Fibroblast of the aortic adventitia (primary cell): ENCODE measurements at regions not wholly inside any gene's neighbourhood (a gene's known extent, or its start where the extent isn't known, plus 50 kb on each side); places are given as distances from the start of the nearest gene placed in this dataset.

Experiments
- DNase-seq: peaks from one replicate; pipeline ENCODE4 v3.0.0-alpha.2; 2010; ENCODE audit warnings: low read depth
- H3K4me3 ChIP-seq: 2 replicates; pipeline ENCODE4 v1.5.1; 2011; ENCODE audit warnings: low read depth, mild to moderate bottlenecking, control low read depth, low read length, moderate library complexity
- CTCF ChIP-seq: IDR thresholded peaks from 2 replicates; pipeline ENCODE4 v1.5.1; 2011; ENCODE audit warnings: mild to moderate bottlenecking, low read length, control low read depth, inconsistent platforms; ENCODE audit not compliant: insufficient read depth

GRCh38 chr11:114915871-114916805 lies 237.8 kb downstream of the NXPE2 start:
- no peak for DNase-seq
- no peak overlapping the region for H3K4me3 ChIP-seq
- no peak for TF ChIP-seq CTCF

DNA sequence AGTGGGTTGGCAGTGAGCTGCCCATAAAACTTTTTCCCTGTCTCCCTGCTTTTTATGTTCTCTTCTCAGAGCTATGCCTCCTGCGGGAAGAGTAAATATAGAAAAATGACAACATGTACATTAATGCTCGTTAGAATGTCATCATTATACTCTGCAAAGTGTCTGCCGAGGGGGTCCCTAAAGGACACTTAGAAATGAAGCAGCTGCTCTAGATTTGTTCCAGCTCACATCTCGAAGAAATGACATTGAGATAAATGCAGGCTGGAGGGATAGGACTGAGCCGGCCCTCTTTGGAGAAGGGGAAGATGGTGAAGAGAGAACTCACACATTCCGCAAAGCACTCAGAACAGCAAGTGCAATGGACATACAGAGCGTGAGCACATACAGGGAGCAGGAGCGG lies 240.0 kb downstream of the NXPE2 start:
- no peak for TF ChIP-seq CTCF
- H3K4me3 ChIP-seq, result no peak overlapping the region
- no peak for DNase-seq

DNA sequence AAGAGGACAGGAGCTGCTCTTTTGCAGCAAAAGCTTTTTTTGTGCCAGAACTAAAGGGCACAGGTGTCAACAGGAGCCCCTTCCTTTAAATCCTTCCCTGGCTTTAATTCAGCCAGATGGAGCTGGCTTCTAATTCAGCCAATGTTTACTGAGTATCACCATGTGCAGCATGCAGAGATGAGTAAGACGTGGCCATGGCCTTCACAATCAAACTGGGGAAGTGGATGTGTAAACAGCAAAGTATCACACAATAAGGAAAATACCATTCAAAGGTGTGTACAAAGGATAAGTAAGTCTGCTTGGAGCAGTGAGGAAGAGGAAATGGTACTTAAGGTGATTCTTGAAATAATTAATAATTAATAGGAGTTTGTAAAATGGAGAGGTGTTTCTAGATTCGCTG lies 243.4 kb downstream of the NXPE2 start:
- DNase-seq, result no peak
- no peak for TF ChIP-seq CTCF
- H3K4me3 ChIP-seq, result no peak overlapping the region

- no peak for TF ChIP-seq CTCF
- DNase-seq, result no peak
Observed at GRCh38 chr11:114924042-114924441, 245.7 kb downstream of the NXPE2 start.

DNA sequence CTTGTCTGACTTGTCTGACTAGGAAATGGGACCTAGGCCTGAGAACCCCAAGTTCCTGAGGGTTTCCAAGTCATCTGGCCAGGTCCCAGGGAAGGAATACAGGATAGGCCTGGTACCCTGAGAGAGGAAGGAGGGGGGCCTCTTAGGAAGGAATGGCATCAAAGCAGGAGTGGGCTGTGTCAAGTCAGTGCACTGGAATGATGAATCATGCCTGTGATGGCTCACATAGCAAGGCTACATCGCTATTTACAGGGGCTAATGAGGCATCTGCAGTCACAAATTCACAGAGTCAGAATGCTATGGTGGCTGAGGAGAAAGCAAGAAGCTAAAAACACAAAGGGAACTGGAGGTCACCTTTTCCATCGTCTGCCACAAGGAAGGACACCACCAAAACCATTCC lies 247.3 kb downstream of the NXPE2 start:
- no peak for TF ChIP-seq CTCF

More at GRCh38 chr11:114924042-114924441, 245.7 kb downstream of the NXPE2 start:
- H3K4me3 ChIP-seq, result no peak overlapping the region

DNA sequence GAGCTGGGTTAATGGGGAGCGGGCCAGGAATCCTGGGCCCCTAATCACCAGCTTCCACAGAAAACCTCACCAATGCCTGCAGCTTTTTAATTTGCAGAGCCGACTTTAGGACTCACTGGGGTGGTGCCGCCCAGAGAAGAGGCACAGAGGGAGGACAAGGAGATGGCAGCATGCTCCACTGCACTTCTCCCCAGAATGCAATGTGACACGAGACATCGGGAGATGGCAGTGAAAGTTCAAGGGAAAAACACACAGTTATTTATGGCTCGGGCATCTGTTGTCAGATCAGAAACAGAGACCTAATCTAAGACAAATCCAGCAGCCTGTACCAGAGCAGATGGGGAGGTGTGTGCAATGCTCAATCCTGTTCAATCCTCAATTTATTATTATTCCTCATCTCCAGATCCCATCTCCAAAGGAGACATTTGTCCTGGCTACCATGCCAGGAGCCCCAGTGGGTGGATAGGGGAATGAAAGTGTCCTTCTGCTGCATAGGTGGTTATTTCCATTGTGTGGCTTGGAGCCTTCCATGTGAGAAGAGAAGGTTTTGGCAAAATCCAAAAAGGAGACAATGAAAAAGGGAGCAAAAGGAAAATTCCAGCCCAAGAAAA lies 250.0 kb downstream of the NXPE2 start:
- no peak overlapping the region for H3K4me3 ChIP-seq
- TF ChIP-seq CTCF, result no peak
- no peak for DNase-seq

More for the DNA sequence above, 247.3 kb downstream of the NXPE2 start:
- DNase-seq, result no peak
- no peak overlapping the region for H3K4me3 ChIP-seq
